IMR-90 (cell line): ENCODE measurements at regions not wholly inside any gene's neighbourhood (a gene's known extent, or its start where the extent isn't known, plus 50 kb on each side); places are given as distances from the start of the nearest gene placed in this dataset.

Source experiments
- ATAC-seq: fragments of 200-7000 bp; cut with Tn5 transposase; 2 replicates; pipeline ENCODE4 v1.9.1; 2020; ENCODE audit warnings: low read depth, mild to moderate bottlenecking, moderate library complexity
- BruUV-seq: library from RNA; stranded (reverse); fragments of 400-500 nt; replicated peaks from 2 replicates; lab custom pipeline; 2021; lab: Mats Ljungman, UMichigan
- CTCF ChIA-PET: fragments of 300-600 bp; formaldehyde crosslinking; extraction: SDS; loops from one replicate; lab custom pipeline; 2021; ENCODE audit warnings: antibody characterized with exemption; lab: Yijun Ruan, JAX
- POLR2A ChIA-PET: fragments of 300-600 bp; sonication (Branson Sonifier 250); formaldehyde crosslinking; loops from one replicate; lab custom pipeline; 2022; ENCODE audit warnings: antibody characterized with exemption; ENCODE audit not compliant: unreplicated experiment; lab: Charles Lee
- DNase-seq: peaks from one replicate; pipeline ENCODE4 v3.0.0; 2013
- H2AFZ ChIP-seq: replicated peaks from 2 replicates; pipeline ENCODE3; 2013; ENCODE audit warnings: low read length, mild to moderate bottlenecking; ENCODE audit not compliant: poor library complexity
- H2AK5ac ChIP-seq: 2 replicates; pipeline ENCODE4 v1.6.1; 2013; ENCODE audit warnings: low read depth, low read length, inconsistent platforms
- H2AK9ac ChIP-seq: replicated peaks from 2 replicates; pipeline ENCODE3; 2013; ENCODE audit warnings: mild to moderate bottlenecking, low read depth, low read length, moderate library complexity; ENCODE audit not compliant: poor library complexity
- H2BK120ac ChIP-seq: 2 replicates; pipeline ENCODE4 v1.6.1; 2013; ENCODE audit warnings: low read depth, low read length, inconsistent platforms
- H2BK15ac ChIP-seq: 3 replicates; pipeline ENCODE4 v1.6.1; 2013; ENCODE audit warnings: low read depth, low read length, inconsistent platforms
- H2BK20ac ChIP-seq: 2 replicates; pipeline ENCODE4 v1.6.1; 2013; ENCODE audit warnings: low read depth, mild to moderate bottlenecking, inconsistent platforms, low read length, moderate library complexity
- H2BK5ac ChIP-seq: 2 replicates; pipeline ENCODE4 v1.6.1; 2013; ENCODE audit warnings: mild to moderate bottlenecking, low read depth, low read length, inconsistent platforms; ENCODE audit not compliant: poor library complexity, severe bottlenecking
- H3K14ac ChIP-seq: replicated peaks from 2 replicates; pipeline ENCODE4 v1.6.1; 2013; ENCODE audit warnings: low read depth, low read length, inconsistent platforms
- H3K18ac ChIP-seq: 2 replicates; pipeline ENCODE4 v1.6.1; 2013; ENCODE audit warnings: low read depth, low read length, control low read depth
- H3K23ac ChIP-seq: 2 replicates; pipeline ENCODE4 v1.6.1; 2013; ENCODE audit warnings: low read depth, low read length, inconsistent platforms
- H3K27ac ChIP-seq: 2 replicates; pipeline ENCODE4 v1.5.1; 2013; ENCODE audit warnings: mild to moderate bottlenecking, control low read depth, low read length; ENCODE audit not compliant: insufficient read depth
- H3K27me3 ChIP-seq: 2 replicates; pipeline ENCODE4 v1.6.1; 2013; ENCODE audit warnings: low read length; ENCODE audit not compliant: control insufficient read depth, insufficient read depth
- H3K36me3 ChIP-seq: 2 replicates; pipeline ENCODE4 v1.6.1; 2013; ENCODE audit warnings: low read length, mixed read lengths; ENCODE audit not compliant: control insufficient read depth, insufficient read depth
- H3K4ac ChIP-seq: 2 replicates; pipeline ENCODE4 v1.6.1; 2013; ENCODE audit warnings: low read depth, low read length, inconsistent platforms
- H3K4me1 ChIP-seq: 2 replicates; pipeline ENCODE4 v1.6.1; 2013; ENCODE audit warnings: low read length, mixed read lengths; ENCODE audit not compliant: control insufficient read depth, insufficient read depth
- H3K4me2 ChIP-seq: 2 replicates; pipeline ENCODE4 v1.6.1; 2013; ENCODE audit warnings: low read depth, mild to moderate bottlenecking, control low read depth, low read length, moderate library complexity
- H3K4me3 ChIP-seq: 2 replicates; pipeline ENCODE4 v1.5.1; 2013; ENCODE audit warnings: low read depth, mild to moderate bottlenecking, control low read depth, low read length, moderate library complexity; ENCODE audit not compliant: insufficient read depth
- H3K56ac ChIP-seq: 2 replicates; pipeline ENCODE4 v1.6.1; 2013; ENCODE audit warnings: low read length, inconsistent platforms; ENCODE audit not compliant: insufficient read depth; ENCODE audit errors: extremely low read depth
- H3K79me1 ChIP-seq, 2 experiments: 2 replicates each; pipeline ENCODE4 v1.6.1; 2013; ENCODE audit warnings: low read length in 2 of 2, inconsistent platforms in 1 of 2, low read depth in 1 of 2
- H3K9ac ChIP-seq: 2 replicates; pipeline ENCODE4 v1.6.1; 2013; ENCODE audit warnings: low read depth, low read length, control low read depth
- H3K9me1 ChIP-seq: 2 replicates; pipeline ENCODE4 v1.6.1; 2013; ENCODE audit warnings: low read length, inconsistent platforms; ENCODE audit not compliant: insufficient read depth
- H3K9me3 ChIP-seq: 2 replicates; pipeline ENCODE4 v1.6.1; 2013; ENCODE audit warnings: low read length; ENCODE audit not compliant: control insufficient read depth, insufficient read depth
- H4K20me1 ChIP-seq: 2 replicates; pipeline ENCODE4 v1.6.1; 2013; ENCODE audit warnings: low read length, inconsistent platforms; ENCODE audit not compliant: insufficient read depth
- H4K5ac ChIP-seq: 2 replicates; pipeline ENCODE4 v1.6.1; 2013; ENCODE audit warnings: mild to moderate bottlenecking, low read depth, low read length, control low read depth
- H4K8ac ChIP-seq, 2 experiments: 2 replicates each; pipeline ENCODE4 v1.6.1; 2013; ENCODE audit warnings: low read depth in 2 of 2, low read length in 2 of 2, control low read depth in 1 of 2, inconsistent platforms in 1 of 2
- H4K91ac ChIP-seq: 2 replicates; pipeline ENCODE4 v1.6.1; 2013; ENCODE audit warnings: low read depth, low read length, inconsistent platforms; ENCODE audit not compliant: insufficient read depth
- BHLHE40 ChIP-seq: fragments of 150-350 bp; IDR thresholded peaks from 2 replicates; pipeline ENCODE4 v1.6.1; 2016; ENCODE audit warnings: mild to moderate bottlenecking, low read depth, low read length
- CEBPB ChIP-seq: IDR thresholded peaks from 2 replicates; pipeline ENCODE4 v1.6.1; 2012; ENCODE audit warnings: low read depth, low read length, improper control_type of control experiment
- CHD1 ChIP-seq: IDR thresholded peaks from 2 replicates; pipeline ENCODE4 v1.6.1; 2012; ENCODE audit warnings: low read depth, low read length, improper control_type of control experiment
- FOS ChIP-seq: fragments of 150-350 bp; IDR thresholded peaks from 2 replicates; pipeline ENCODE4 v1.6.1; 2016; ENCODE audit warnings: low read depth, low read length
- MAFK ChIP-seq: IDR thresholded peaks from 2 replicates; pipeline ENCODE4 v1.6.1; 2012; ENCODE audit warnings: low read depth, low read length, improper control_type of control experiment
- MAZ ChIP-seq: IDR thresholded peaks from 2 replicates; pipeline ENCODE4 v1.6.1; 2012; ENCODE audit warnings: low read depth, mild to moderate bottlenecking, low read length, improper control_type of control experiment, moderate library complexity, borderline replicate concordance
- MXI1 ChIP-seq: IDR thresholded peaks from 2 replicates; pipeline ENCODE4 v1.6.1; 2012; ENCODE audit warnings: low read depth, mild to moderate bottlenecking, low read length, moderate library complexity, borderline replicate concordance
- NFE2L2 ChIP-seq: fragments of 150-350 bp; IDR thresholded peaks from 2 replicates; pipeline ENCODE4 v1.6.1; 2016; ENCODE audit warnings: low read depth, mild to moderate bottlenecking, low read length
- POLR2A ChIP-seq: IDR thresholded peaks from 2 replicates; pipeline ENCODE4 v1.6.1; 2012; ENCODE audit warnings: mild to moderate bottlenecking, low read depth, low read length
- RAD21 ChIP-seq: IDR thresholded peaks from 2 replicates; pipeline ENCODE4 v1.6.1; 2012; ENCODE audit warnings: low read length, improper control_type of control experiment
- RCOR1 ChIP-seq: IDR thresholded peaks from 2 replicates; pipeline ENCODE4 v1.6.1; 2012; ENCODE audit warnings: mild to moderate bottlenecking, low read length, improper control_type of control experiment; ENCODE audit not compliant: insufficient replicate concordance
- RFX5 ChIP-seq: IDR thresholded peaks from 2 replicates; pipeline ENCODE4 v1.8.0; 2012; ENCODE audit warnings: low read depth, mild to moderate bottlenecking, low read length, moderate library complexity
- SMC3 ChIP-seq: fragments of 150-350 bp; IDR thresholded peaks from 2 replicates; pipeline ENCODE4 v1.6.1; 2016; ENCODE audit warnings: low read depth, mild to moderate bottlenecking, antibody characterized with exemption, low read length, moderate library complexity
- WGBS, 2 experiments: methylation state at CpG; one replicate each; pipeline versions ENCODE4 v1.1.5 to v1.1.7; 2013; ENCODE audit warnings: missing lambda C conversion rate in 2 of 2; ENCODE audit not compliant: insufficient read length in 1 of 2; ENCODE audit errors: extremely low coverage in 2 of 2; 5-methylcytosine and 5-hydroxymethylcytosine counted together
- dilution Hi-C: fragments of 300-500 bp; cut with HindIII; formaldehyde crosslinking; loops from one replicate; pipeline ENCODE4 v1.14.3; 2018; ENCODE audit warnings: low sequenced_read_pairs; ENCODE audit not compliant: unreplicated experiment
- in situ Hi-C: fragments of 300-500 bp; cut with MboI; formaldehyde crosslinking; loops from 3 replicates; pipeline ENCODE4 v1.14.3; 2019; ENCODE audit warnings: low sequenced_read_pairs, inconsistent platforms, mixed read lengths
- intact Hi-C: fragments of 100-400 bp; cut with micrococcal nuclease; formaldehyde crosslinking; loops from 2 replicates; pipeline ENCODE4 v1.10.0; 2022
- TF ChIP-seq, protein P1 (sequence below): fragments of 150-350 bp; IDR thresholded peaks from 2 replicates; pipeline ENCODE4 v1.6.1; 2017; ENCODE audit warnings: mild to moderate bottlenecking, antibody characterized with exemption, low read length, low read depth
- TF ChIP-seq, protein P2 (sequence below): fragments of 150-350 bp; IDR thresholded peaks from 2 replicates; pipeline ENCODE4 v1.6.1; 2016; ENCODE audit warnings: low read depth, mild to moderate bottlenecking, low read length, moderate library complexity, borderline replicate concordance
- TF ChIP-seq, protein P3 (sequence below): conservative IDR thresholded peaks from 2 replicates; pipeline ENCODE4 v1.5.1; 2012; ENCODE audit warnings: mild to moderate bottlenecking, low read depth, low read length, improper control_type of control experiment

DNA sequence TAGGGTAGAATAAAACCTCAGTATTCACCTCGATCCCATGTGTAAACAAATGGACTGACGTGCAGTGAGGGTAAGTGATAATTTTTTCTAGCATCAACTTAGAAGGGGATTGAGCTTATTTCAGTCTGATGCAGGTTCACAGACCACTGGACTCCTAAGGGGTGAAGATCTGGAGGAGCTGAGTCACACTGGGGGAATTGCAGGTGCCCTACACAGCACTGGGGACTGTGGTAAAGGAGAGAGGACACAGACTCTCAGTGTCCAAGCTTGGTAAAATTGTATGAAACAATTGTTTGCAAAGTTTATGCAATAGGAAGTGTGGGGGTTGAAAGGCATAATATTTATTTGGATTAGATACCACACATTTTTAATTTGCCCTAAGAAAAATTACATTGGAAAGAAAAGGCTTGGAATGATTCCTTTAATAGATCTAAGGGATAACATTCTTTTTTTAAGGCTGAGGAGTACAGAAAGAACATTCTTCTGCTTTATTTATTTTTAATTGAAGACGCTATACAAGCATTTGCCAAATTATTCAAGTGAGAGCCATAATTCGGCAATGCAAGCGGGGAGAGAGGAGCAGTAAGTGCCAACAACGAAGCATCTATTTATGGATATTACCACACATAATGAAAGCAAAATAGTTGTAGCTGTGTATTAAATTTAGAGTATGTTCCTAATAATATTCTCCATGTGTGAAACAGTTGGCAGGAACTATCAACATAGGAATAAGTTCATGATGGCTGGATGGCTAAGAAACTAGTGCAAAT lies 766.9 kb upstream of the ADAMTS16 start:
- dilution Hi-C loops: no loop called here

More for the DNA sequence above, 766.9 kb upstream of the ADAMTS16 start:
- H4K20me1 ChIP-seq: no peaks in the 10 kb centered on the region
- H3K4me3 ChIP-seq: no peak overlapping the region
- H3K36me3 ChIP-seq: no peaks in the 10 kb centered on the region
- H2AFZ ChIP-seq: no peak overlapping the region
- no peak overlapping the region for H2BK5ac ChIP-seq
- H2AK5ac ChIP-seq: no peak overlapping the region
- WGBS, 2 experiments: no CpG with 5 or more reads among the region's 6 CpGs
- H3K18ac ChIP-seq: no peak overlapping the region
- H3K79me1 ChIP-seq: no peaks in the 10 kb centered on the region
- H3K27ac ChIP-seq: no peak overlapping the region
- H3K4me2 ChIP-seq: no peak overlapping the region
- POLR2A ChIA-PET: no interaction called here
- DNase-seq (no peak), ATAC-seq (no peak)
- no peak overlapping the region for H3K9ac ChIP-seq
- H4K91ac ChIP-seq: no peak overlapping the region
- H3K4me1 ChIP-seq: no peaks in the 10 kb centered on the region
- no peak overlapping the region for H3K14ac ChIP-seq
- H2BK120ac ChIP-seq: no peak overlapping the region
- intact Hi-C loops (no loop called here), in situ Hi-C loops (no loop called here)
- peaks cover 15% of the 10 kb centered on the region for H3K9me3 ChIP-seq
- no TSS peak for BruUV-seq
- TF ChIP-seq MAFK (no peak), POLR2A (no peak), RFX5 (no peak), MXI1 (no peak), CHD1 (no peak), MAZ (no peak), CEBPB (no peak), RCOR1 (no peak), RAD21 (no peak), SMC3 (no peak), NFE2L2 (no peak), FOS (no peak), BHLHE40 (no peak)
- TF ChIP-seq, protein P1, sequence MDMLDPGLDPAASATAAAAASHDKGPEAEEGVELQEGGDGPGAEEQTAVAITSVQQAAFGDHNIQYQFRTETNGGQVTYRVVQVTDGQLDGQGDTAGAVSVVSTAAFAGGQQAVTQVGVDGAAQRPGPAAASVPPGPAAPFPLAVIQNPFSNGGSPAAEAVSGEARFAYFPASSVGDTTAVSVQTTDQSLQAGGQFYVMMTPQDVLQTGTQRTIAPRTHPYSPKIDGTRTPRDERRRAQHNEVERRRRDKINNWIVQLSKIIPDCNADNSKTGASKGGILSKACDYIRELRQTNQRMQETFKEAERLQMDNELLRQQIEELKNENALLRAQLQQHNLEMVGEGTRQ: no peak
- TF ChIP-seq, protein P2, sequence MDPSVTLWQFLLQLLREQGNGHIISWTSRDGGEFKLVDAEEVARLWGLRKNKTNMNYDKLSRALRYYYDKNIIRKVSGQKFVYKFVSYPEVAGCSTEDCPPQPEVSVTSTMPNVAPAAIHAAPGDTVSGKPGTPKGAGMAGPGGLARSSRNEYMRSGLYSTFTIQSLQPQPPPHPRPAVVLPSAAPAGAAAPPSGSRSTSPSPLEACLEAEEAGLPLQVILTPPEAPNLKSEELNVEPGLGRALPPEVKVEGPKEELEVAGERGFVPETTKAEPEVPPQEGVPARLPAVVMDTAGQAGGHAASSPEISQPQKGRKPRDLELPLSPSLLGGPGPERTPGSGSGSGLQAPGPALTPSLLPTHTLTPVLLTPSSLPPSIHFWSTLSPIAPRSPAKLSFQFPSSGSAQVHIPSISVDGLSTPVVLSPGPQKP: no peak
- TF ChIP-seq, protein P3, sequence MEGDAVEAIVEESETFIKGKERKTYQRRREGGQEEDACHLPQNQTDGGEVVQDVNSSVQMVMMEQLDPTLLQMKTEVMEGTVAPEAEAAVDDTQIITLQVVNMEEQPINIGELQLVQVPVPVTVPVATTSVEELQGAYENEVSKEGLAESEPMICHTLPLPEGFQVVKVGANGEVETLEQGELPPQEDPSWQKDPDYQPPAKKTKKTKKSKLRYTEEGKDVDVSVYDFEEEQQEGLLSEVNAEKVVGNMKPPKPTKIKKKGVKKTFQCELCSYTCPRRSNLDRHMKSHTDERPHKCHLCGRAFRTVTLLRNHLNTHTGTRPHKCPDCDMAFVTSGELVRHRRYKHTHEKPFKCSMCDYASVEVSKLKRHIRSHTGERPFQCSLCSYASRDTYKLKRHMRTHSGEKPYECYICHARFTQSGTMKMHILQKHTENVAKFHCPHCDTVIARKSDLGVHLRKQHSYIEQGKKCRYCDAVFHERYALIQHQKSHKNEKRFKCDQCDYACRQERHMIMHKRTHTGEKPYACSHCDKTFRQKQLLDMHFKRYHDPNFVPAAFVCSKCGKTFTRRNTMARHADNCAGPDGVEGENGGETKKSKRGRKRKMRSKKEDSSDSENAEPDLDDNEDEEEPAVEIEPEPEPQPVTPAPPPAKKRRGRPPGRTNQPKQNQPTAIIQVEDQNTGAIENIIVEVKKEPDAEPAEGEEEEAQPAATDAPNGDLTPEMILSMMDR: no peak
- H4K8ac ChIP-seq: no peak overlapping the region
- no peak overlapping the region for H3K4ac ChIP-seq
- H2BK20ac ChIP-seq: no peak overlapping the region
- no peak overlapping the region for H3K23ac ChIP-seq
- no peaks in the 10 kb centered on the region for H3K9me1 ChIP-seq
- H2AK9ac ChIP-seq: no peak overlapping the region
- H2BK15ac ChIP-seq: no peak overlapping the region
- H3K56ac ChIP-seq: no peak overlapping the region
- H4K5ac ChIP-seq: no peak overlapping the region
- CTCF ChIA-PET: no interaction called here
- H3K27me3 ChIP-seq: no peaks in the 10 kb centered on the region
